NCI-H1417 treated with DMSO at 0.1 percent for 48 hours (cell line): ENCODE measurements at regions not wholly inside any gene's neighbourhood (a gene's known extent, or its start where the extent isn't known, plus 50 kb on each side); places are given as distances from the start of the nearest gene placed in this dataset.

Experiments used
- DNase-seq: peaks from one replicate; lab custom pipeline; 2025; lab: John Stamatoyannopoulos, UW

DNA sequence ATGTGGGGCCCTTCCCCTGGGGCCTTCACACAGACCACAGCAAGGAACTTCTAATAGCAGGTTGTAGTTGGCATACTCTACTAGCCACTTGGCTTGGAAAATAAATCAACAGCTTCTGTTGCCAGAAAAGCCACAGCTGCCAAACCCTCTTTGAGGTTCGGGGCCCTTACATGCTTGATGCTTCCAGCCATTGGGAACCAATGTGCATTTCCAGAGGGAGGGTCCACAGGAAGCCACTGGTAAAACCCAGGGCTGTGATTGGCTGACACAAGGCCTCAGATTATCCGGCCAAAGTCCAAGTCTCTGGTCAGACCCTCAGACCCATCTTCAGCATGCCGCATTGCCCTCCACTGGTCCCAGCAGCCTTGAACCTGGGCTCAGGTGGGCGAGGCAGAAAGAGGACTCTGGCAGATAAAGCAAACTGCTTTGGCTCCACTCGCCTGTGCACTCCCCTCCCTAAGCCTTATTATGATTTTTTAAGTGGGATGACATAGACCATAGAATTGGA is 214.4 kb downstream of the BCL11B start:
- DNase-seq, result no peak

DNA sequence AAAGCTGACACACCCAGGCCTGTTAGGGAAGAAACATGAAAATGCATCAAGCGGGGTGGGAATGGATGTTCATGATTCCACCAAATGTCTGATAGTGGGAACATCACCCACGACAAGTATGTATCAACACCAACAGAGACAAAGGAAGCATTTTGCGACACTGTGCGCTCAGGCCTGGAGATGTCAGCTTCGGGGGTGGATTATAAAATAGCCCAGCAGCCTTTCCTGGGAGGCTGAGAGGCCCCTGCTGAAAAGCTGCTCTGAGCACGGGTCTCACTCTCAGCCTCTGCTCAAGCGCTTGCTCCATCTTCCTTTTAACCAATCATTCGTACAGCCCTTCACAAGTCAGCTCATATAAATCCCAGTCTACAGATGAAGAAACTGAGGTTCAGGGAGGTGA is 213.5 kb downstream of the BCL11B start:
- DNase-seq, result no peak

DNA sequence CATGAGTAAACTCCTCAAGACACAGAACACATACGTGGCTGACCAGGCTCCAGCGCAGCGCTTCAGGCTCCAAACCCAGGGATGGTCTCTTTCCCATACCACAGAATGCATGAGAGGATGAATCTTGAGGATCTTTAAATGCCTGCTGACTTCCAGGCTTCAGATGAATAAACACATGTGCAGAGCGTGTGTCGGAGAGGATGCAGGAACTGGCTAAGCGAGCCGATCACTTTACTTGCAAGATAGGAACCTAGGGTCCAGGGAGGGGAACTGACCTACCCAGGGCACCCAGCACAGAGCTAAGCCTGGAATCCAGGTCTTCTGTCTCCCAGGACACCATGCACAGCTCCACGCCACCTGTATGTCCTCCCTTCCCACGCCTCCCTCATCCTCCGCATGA is 209.8 kb downstream of the BCL11B start:
- DNase-seq, result no peak

DNA sequence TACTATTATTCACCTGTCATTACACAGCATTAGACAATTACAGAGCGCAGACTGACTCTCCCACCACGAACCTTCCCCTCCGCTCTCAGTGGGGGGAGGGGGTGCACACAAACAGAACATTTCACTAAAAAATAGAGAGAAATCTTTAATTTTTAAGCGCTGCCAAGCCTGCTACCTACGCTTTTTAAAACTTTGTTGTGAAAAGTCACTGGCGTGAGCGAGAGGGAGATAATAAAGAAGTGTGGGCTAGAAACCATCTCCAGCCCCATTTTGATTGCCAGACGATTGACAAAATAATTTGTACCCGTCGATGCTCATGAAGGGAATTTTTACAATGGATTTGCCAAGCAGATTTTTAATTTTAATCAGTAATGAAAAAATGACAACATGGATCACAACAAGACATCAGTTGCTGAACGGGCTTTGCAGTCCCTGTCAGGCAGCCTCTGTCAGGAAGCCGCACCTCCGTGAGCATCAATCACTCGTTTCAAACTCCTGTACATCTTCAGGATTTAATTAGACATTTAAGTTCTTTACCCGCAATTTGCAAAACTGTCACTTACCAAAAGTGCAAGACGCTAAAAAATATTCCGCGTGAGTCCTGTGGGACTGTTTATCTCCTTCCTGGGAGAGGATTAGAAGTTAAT is 209.1 kb downstream of the BCL11B start:
- DNase-seq, result no peak

DNA sequence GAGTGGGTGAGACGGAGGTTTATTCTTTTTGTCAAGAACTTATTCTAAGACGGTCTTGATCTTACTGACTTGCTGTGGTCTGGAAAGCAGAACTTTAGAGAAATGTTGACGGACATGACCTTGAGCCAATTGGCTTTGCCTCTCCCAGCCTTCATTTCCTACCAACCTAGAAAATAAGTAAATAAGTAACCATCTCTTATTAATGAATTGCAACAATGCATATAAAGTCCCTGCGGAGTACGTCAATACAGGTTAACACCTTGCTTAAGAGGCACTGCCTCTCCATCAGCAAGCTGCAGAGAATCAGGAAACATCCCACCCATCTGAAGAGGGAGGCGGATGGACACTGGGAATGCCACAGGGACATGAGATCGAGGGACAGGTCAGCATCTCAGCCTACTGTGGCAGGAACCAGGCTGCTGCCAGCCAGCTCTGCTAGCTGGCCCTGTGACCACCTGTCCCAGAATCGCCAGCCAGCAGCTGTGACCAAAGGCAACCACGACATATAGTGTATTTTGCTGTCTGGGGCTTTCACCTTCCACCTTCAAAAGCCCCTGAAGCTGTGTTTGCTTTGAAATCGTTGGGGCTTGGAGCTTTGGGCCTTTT is 208.3 kb downstream of the BCL11B start:
- DNase-seq, result no peak

DNA sequence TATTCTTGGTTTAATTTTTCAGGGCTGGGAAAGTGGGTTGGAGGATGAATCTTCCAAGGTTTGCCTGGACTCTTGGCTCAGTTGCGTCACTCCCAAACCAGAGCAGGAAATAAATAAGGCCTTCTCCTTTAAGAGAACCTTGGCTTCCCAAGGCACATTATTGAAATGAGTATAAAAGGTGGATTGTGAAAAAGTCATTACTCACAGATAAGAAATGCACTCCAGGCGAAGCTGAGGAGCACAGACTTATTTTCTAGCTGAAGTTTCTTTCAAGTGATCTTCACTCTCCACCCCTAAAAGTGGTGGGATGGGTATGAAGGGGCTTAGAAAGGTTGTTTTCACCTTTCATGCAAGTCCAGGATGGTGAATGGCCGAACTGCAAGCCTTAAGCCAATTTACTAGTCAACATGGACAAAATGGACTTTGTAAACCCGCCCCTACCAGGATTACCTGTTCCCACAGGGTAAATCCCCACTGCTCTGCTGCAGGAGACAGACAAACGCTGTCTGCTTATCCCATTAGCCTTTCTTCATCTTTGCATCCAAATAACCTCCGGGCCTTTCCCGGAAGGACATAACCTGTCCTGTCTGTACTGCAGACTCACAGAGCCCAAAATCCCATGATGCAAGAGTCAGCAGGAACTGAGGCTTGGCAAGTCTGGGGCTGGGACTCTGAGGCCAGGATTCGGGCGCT is 207.6 kb downstream of the BCL11B start:
- no peak for DNase-seq

DNA sequence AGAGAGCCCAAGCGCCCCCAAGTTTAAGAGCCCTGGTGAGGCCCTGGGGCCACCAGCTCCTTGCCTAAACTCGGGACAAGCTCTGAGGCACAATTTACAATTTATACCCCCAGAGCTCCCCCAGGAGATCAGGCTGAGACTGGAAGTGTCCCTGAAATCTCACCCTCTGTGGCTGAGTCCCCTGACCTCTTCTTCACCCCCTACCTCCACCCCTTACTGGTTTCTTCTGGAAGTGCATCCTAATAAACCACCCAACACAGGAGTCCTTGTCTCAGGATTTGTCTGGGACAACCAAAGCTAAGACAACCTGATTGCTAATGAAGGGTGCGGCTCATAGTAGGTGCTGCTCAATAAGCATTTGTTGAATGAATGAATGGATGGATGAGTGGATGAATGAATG is 206.4 kb downstream of the BCL11B start:
- no peak for DNase-seq

DNA sequence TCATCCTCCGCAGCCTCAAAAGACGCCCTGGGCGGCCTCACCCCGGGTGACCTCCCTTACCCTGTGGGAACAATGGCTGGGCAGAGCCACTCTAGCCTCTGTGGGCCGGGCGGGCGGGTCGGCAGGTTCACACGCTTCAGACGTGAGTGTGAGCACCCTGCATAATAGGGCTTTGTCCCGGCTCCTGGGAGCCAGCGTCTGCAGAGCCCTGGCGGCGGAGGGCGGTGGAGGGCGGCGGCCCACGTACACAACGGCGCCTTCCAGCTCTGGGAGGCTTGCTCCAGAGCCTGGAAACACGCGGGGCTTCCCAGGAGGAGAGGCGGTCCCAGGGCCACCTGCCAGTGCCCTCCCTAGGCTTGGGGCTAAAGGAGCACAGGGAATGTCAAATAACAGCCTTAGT is 205.6 kb downstream of the BCL11B start:
- DNase-seq, result no peak

DNA sequence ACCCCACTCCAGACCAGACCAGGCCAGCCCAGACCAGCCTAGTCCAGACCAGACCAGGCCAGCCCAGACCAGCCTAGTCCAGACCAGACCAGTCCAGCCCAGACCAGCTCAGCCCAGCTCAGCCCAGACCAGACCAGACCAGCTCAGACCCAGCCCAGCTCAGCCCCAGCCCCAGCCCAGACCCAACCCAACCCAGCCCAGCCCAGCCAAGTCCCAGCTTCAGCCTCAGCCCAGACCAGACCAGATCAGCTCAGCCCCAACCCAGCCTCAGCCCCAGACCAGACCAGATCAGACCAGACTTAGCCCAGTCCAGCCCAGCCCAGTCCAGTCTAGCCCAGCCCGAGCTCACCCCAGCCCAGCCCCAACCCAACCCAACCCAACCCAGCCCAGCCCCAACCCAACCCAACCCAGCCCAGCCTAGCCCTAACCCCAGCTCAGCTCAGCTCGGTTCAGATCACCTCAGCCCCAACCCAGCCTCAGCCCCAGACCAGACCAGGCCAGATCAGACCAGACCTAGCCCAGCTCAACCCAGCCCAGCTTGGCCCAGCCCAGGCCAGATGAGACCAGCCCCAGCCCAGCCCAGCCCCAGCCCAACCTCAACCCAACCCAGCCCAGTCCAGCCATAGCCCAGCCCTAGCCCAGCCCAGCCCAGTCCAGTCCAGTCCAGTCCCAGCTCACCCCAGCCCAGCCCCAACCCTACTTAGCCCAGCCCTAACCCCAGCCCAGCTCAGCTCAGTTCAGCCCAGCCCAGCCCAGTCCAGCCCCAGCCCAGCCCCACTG is 204.7 kb downstream of the BCL11B start:
- no peak for DNase-seq

DNA sequence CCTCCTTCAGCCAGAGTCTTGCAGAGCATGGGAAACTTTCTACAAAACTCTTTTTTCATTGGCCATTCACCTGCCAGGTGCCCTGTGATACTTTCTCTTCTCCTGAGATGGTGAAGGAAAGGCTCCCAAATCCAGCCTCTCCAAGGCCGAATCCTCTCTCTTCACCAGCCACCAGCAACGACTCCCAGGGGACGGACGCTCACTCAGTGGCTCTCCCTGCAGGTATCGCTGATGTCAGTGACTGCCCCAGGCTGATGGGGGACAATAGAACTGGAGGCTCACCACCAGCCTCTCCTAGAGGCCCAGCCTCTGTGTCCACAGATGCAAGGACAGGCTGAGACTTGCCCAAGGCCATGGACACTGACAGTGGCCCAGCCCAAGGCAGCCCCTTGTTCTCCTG is 204.1 kb downstream of the BCL11B start:
- DNase-seq, result no peak

DNA sequence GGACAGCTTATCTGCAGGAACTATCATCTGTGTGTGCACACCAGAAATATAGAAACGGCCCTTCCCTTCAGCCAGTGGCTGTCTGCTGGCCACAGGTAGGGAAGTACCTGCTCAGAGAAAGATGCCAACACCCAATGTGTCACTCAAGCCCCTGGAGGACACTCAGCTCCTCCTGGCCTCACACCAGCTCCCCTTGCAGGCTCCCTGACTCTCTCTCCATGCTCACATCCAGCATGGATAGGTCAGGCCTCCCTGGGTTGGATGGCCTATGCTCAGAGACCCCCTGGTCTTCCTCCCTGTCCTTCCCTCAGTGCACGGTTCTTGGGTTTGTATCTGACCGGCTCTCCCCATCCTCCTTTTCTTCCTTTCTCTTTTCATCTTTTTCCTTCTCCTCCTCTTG is 202.1 kb downstream of the BCL11B start:
- no peak for DNase-seq

DNA sequence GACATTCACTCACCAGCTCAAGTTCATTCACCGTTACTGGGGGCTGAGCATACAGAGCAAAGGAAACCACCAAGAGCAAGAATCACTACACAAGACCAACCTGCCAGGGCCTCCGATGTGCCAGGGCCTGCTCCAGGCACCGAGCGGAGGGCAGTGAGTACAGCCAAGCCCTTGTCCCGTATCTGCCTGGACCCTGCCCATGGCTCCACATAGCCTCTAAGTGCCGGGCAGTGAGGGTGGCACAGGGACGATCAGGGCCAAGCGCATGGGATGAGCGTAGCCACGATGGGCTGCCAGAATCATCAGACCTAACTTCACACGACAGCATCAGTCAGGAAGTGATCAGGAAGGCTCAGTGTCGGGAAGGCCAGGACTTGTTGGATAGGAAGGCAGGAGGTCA is 199.6 kb downstream of the BCL11B start:
- DNase-seq, result no peak

DNA sequence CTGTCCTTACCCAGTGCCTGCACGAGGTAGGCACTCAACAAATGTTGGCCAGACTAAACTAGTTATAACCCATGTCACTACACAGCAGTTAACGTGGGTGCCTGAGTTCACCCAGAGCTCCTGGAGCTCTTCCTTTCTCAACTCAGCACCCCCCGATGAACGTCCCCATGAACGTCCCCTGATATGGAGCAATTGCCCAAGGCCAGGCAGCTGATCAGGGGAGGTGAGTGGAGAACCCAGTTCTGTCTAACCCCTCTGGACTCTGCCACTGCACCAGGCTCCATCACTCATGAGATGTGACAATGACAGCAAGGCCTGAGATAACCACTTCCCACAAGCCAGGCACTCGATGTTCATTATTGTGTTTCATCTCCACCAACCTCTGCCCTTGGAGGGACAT is 199.0 kb downstream of the BCL11B start:
- DNase-seq, result no peak

DNA sequence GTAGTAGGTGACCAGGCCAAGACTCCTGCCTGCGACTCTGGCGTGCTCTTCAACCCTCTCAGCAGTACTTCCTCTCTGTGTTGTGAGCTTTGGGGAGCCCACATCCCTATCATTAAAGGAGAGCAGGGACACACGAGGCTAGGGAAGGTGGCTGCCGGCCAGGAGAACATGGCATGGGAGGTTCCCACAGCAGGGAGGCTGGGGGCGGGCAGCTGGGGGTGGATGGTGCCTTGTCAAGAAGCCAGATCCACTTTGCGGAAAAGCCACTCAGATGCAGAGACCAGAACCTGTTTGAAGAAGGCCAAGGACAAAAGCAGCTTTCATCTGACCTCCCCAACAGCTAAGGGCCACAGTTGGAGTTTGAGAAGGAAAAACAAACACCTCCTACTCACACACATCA is 198.6 kb downstream of the BCL11B start:
- no peak for DNase-seq

DNA sequence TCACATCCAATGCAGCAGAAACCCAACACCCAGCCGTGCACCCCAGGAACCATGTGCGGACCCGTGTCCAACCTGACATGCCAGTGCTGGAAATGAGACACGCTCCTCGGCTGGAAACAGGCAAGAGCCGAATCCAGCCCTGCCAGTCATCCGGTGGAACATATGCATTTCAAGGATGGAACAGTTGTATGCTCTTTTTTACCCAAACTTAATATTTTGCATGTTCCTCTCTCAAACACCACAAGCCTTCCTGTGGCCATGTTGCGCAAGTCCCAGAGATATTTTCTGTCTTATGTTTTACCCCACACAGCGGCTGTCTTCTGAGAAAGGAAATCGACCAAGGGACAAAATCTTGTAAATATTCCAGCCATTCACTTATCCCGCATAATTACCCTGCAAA is 196.9 kb downstream of the BCL11B start:
- DNase-seq, result no peak

DNA sequence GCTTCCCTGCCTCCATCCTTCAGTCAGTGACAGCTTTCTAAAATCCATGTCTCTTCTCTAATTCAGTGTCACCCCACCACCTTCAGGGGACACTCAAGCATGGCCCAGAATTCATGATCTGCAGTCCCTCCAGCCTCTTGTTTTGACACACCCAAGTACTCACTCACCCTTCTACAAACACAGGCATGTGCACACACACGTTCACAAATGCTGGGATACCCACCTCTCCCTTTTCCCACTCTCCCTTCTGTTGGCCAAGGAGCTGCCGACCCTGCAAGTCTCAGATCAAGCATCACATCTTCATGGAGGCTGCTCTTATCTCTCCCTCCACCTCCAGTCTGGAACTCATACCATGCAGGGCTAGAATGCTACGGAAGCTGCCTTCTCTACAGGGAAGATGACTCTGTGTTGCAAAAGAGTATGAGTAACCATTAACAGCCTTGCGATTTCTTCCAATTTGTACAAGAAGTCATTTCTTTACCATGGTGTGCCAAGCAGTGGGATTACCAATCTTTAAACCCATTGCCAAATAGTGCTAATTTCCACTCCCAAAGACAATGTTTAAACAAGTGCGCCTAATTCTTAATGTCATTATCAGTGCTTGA is 196.1 kb downstream of the BCL11B start:
- no peak for DNase-seq

DNA sequence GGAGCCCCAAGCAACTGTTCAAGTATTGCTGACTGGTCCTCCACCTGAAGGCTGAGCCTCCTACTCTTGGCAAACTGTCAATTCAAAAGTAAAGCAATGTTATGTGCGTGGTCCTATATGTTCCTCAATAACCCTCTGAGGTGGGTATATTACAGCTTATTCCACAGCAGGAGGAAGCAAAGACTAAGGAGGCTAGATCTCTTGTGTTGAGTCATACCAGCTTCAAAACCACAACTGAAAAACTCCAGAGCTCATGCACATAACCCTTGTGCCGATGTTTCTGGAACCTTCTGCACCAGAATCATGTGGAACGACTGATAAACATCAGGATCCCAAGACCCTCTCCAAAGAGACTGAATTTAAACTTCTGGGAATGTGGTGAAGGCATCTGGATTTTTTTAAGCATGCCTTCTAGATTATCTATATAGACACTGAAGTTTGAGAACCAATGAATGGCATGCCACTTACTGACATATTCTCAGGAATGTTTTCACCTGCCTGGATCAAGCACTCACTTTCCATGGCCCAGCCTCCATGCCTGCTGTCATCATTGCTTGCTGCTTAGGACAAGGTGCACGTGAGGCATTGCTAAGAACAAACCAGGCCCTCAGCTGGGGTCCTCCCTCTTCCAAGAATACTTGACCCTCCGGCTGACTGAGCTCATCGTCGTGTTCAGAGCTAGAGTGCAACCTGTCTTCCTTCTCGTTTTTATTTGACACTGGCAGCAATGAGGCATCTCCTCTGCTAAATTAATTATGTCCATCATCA is 194.7 kb downstream of the BCL11B start:
- DNase-seq, result no peak

DNA sequence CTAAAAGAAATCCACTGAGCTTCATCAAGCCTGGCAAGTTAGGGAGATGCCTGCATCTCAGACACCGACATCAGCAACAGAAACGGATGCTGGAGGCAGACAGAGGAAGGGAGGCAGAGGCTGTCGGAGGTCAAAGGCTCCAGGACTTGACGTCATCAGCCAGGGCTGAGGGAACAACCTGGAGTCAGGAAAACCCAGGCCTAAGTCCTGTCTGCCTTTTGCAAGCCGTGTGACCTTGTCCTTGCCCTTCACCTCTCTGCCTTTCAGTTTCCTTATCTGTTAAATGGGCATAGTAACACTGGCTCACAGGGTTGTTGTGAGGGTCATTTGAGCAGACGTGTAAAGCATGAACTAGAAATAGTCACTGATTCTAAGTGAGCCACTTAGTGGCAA is 194.2 kb downstream of the BCL11B start:
- DNase-seq, result no peak

DNA sequence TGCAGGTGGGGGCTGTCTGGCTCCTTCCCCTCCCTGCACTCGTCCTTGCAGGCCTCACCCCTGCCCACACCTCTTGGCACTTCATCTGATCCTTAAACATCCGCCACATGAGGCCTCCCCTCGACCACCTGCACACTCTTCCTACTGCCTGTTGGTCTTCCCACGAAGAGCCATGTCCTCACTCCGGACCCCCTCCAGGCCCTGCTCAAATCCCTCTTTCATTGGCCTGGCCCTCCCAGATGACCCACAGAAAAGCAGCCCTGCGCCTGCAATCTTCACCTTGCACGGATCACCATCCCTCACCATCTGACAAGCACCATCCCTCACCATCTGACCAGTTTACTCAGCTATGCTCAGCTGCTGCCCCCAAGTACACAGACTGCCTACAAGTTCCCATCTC is 193.6 kb downstream of the BCL11B start:
- no peak for DNase-seq

DNA sequence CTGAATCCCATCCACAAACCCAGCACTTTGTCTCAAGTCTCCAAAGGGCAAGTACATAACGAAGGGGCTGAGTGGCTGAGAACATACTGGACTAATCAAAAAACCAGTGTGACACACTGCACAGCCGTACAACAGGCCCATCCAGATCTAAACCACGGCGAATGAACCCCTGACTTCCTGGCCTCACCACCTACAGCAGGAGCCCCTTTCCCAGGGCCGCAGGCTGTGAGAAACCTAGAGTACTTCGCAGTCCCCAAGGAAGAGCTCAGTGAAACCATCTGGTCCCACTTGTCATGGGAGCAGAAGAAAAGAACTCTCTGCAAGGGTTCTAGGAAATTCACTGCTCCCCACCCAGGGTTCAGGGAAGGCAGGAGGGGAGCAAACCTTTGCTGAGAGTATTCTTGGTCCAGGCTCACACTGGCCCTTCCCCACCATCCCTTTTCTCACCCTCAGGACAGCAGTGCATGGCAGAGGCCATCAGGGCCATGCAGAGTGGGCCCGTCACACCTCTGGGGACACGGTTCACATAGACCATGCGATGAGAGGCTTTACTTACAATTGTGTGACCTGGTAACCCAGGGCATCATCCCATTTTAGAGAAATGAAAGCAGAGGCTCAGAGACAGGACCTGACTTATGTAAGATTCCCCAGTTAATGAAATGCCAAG is 192.8 kb downstream of the BCL11B start:
- no peak for DNase-seq

DNA sequence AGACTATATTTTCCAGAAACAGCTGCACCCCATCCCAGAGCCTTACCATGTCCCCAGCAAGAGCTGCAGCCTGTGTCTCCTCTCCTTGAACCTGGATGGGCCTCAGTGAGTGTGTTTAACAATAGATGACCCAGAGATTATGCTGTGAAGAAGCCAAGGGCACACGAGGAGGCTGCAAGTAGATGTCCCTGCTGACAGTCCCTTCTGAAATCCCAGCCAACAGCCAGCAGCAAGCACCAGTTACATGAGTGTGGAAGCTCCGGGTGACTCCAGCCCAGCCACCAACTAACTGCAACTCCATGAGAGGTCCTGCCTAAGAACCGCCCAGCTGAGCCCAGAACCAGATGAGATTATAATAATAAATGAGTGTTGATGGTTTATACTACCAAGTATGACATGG is 191.7 kb downstream of the BCL11B start:
- no peak for DNase-seq
